GM12874 (cell line): ENCODE measurements at regions not wholly inside any gene's neighbourhood (a gene's known extent, or its start where the extent isn't known, plus 50 kb on each side); places are given as distances from the start of the nearest gene placed in this dataset.

Experiments used
- TF ChIP-seq, protein P1 (sequence below): IDR thresholded peaks from 2 replicates; pipeline ENCODE4 v1.5.1; 2011; ENCODE audit warnings: low read depth, mild to moderate bottlenecking, control low read depth, low read length, moderate library complexity; ENCODE audit not compliant: insufficient read depth

DNA sequence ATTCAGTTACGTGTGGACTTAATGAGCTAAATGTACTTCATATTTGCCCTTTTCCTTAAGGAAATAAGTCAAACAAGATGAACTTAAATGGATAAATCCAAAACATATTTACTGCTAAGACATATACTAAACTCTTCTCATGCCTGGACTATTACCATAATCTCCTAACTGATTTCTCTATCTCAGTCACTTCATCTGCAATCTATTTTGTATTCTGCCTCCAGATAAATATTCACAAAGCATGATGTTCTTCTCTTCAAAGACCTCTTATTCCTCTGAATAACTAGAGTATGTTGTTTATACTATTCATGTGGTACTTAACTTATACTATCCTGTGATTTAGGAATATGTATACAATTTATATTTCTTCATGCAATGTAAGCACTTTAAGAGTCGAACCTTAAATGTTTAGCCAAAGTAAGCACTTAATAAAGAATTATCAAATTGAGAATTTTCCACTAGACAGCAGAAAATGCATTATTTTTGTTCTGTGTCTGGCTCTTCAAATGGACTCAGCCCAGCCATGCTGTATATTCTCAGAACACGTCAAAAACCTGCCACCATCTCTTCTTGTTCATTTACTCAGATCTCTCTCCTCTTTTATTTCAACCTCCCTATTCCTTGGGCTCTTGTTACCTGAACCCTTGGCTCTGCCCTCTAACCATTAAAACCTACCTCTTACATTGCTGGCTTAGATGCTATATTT is 79.9 kb upstream of the ARHGAP28 start:
- TF ChIP-seq, protein P1, sequence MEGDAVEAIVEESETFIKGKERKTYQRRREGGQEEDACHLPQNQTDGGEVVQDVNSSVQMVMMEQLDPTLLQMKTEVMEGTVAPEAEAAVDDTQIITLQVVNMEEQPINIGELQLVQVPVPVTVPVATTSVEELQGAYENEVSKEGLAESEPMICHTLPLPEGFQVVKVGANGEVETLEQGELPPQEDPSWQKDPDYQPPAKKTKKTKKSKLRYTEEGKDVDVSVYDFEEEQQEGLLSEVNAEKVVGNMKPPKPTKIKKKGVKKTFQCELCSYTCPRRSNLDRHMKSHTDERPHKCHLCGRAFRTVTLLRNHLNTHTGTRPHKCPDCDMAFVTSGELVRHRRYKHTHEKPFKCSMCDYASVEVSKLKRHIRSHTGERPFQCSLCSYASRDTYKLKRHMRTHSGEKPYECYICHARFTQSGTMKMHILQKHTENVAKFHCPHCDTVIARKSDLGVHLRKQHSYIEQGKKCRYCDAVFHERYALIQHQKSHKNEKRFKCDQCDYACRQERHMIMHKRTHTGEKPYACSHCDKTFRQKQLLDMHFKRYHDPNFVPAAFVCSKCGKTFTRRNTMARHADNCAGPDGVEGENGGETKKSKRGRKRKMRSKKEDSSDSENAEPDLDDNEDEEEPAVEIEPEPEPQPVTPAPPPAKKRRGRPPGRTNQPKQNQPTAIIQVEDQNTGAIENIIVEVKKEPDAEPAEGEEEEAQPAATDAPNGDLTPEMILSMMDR, result no peak

DNA sequence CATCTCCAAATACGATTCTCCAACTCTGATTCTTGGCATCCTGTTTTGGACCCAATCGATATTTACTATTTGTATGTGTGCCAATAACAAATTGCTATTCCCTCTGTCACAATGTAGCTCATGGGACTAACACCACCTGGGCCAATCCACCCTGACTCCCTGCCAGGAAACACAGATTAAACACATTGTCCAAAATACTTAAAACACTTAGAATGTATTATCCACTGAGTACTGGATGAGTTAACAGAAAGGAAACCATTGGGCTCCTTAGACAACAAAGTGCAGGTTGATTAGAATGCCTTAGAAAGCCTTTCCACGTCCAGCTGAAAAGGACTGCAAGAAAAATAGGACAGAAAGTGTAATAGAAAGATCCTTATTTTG is 79.4 kb upstream of the ARHGAP28 start:
- TF ChIP-seq, protein P1, result no peak

DNA sequence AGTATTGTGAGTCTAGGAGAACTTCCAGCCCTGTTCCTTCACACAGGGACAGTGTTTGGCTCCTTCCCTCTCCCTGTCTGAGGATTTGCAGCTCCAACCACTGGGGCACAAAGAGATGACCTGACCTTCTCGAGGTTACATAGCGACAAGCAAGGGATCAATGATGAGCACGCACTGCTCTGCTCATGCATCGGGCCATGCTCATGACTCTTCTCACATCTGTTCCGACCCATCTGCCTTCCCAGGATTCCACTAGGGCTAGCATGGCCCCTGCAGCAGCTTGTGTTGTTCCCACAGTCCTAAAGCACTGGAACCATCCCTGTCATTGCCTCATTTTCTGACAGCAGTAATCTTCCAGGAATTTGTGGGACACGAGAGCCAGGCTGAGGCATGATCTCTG is 78.8 kb upstream of the ARHGAP28 start:
- TF ChIP-seq, protein P1, result no peak

DNA sequence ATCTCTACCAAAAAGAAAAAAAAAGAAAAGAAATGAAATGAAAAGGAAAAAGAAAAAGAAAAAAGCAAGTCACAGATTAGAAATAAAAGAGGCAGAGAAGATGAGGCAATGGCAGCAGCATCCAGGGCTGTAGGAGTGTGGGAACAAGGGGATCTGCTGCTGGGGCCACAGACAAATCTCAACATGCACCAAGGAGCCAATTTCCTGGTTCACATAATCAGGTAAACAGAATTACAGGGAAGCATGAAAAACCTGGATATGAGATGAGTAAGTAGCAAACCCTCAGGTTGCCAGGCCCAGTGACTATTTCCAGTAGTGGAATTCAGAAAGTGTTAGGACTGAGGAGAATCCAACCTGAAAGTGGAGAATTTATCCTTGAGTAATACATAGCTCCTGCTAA is 77.4 kb upstream of the ARHGAP28 start:
- TF ChIP-seq, protein P1, result no peak

DNA sequence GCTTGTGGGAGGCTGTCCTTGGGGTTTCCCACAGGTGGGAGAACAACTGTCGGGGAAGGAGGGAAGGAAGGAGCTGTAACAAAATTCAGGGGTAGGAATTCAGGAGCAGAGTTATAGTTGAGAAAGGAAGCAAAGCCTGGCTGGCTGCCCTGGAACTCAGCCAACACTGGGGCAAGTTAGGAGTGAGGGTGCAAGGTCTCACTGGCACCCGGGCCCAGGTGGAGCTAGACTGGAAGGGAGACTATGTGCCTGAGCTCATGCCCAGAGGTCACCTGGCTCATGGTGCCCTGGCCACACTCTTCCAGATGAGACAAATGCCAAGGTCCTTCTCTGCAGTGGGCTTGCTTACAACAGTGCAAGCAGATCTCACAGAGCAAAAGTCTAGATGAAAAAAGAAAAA is 75.6 kb upstream of the ARHGAP28 start:
- TF ChIP-seq, protein P1, result no peak

DNA sequence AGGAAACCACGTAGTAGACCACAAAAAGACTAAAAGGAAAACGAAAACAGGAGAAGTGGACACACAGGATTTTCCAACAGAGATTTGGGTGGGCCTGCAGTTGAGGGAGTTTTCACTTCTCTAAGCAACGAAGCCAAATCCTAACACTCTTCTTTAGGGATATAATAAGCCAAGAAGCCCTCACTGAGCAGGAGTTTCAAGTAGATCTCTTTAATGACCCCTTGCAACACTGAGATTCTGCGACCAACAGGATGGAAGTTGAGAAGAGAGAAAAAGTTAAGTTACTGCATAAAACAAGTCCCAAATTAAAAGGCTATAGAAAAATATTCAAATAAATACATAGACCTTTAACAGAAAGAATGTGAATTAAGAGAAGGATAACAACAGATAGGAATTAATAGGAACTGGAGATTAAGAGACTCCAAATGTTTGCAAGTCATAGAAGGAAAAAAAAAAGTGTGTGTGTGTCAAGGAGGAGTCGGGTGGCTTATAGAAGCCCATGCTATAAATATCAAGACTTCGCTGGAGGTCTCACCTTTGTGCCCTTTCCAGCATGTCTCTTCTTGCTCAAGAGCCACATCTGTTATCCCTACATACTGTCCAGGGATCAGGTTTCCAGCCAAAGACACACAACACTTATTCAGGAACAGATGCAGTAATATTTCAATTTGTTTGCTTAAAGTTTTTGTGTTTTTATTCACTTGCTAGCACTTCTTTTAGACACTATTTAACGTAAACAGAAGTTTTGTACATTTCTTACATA is 69.4 kb upstream of the ARHGAP28 start:
- TF ChIP-seq, protein P1, result no peak

DNA sequence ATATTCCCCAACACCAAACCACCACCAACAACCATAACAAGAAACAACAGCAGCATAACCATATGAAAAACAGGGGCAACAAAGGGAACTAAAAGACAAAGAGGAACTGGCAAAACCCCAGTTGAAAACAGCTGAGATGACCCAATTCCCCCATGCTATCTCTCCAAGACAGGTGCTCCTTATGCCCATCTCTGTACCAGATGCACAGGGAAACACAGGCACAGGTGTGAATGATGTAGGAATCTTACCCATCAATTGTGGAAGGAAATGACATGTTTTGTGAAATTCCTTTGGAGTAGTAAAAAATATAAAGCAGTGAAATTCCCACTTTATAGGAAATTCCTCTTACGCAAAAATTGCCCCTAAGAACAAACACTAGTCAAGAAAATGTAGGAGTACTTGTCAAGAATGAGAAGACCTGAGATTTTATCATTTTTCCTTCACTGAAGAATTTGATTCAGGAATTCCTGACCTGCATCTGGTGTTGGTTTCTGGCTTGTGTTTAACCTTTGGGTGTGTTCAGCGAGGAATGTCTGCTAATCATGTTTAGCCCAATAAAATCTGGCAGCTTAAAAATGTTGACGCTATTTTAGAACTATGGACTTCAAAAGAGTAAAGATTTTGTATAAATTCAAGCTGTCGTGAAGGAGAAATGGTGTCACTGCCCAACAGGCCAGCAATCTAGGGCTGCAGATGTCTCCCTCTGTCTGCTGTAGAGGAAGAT is 67.7 kb upstream of the ARHGAP28 start:
- TF ChIP-seq, protein P1, result no peak
